ENCODE measurements at regions not wholly inside any gene's neighbourhood (a gene's known extent, or its start where the extent isn't known, plus 50 kb on each side); places are given as distances from the start of the nearest gene placed in this dataset.

DNA sequence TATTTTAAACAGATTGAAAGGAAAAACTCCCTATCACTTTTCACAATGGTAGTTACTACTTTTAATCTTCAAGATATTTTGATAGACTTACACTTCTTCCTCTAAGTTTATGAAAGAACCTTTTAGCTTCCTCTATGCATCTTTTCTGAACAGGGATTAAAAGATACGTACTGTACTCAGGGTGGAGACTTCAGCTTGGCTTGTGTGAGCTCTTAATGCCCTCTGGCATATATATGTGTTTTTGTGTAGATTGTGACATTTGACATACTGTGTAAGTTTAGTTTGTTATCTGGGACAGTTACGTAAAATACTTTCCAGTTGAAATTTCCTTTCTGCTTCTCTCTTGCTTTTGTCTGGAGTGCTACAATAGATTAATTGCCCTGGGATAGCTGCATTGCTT, 109.3 kb upstream of the NUDT6 start:
- H3K79me2 ChIP-seq (ENCODE audit: insufficient read depth, low read length) = no peaks in the 10 kb centered on the region
- TF ChIP-seq, protein P1, sequence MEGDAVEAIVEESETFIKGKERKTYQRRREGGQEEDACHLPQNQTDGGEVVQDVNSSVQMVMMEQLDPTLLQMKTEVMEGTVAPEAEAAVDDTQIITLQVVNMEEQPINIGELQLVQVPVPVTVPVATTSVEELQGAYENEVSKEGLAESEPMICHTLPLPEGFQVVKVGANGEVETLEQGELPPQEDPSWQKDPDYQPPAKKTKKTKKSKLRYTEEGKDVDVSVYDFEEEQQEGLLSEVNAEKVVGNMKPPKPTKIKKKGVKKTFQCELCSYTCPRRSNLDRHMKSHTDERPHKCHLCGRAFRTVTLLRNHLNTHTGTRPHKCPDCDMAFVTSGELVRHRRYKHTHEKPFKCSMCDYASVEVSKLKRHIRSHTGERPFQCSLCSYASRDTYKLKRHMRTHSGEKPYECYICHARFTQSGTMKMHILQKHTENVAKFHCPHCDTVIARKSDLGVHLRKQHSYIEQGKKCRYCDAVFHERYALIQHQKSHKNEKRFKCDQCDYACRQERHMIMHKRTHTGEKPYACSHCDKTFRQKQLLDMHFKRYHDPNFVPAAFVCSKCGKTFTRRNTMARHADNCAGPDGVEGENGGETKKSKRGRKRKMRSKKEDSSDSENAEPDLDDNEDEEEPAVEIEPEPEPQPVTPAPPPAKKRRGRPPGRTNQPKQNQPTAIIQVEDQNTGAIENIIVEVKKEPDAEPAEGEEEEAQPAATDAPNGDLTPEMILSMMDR (conservative IDR thresholded peaks at IDR 0.05; ENCODE audit: low read length) = no peak
- TF ChIP-seq EZH2phosphoT487 (IDR thresholded peaks at IDR 0.05; ENCODE audit: borderline replicate concordance) = no peak
- no peaks in the 10 kb centered on the region for H3K9me3 ChIP-seq (ENCODE audit: insufficient read depth, low read depth, low read length)
- no peak overlapping the region for H3K4me3 ChIP-seq (ENCODE audit: low read length, poor library complexity, severe bottlenecking)
- no peaks in the 10 kb centered on the region for H3K4me1 ChIP-seq (ENCODE audit: insufficient read depth, low read length, poor library complexity, severe bottlenecking)
- no peaks in the 10 kb centered on the region for H4K20me1 ChIP-seq (ENCODE audit: insufficient read depth, low read length, poor library complexity, severe bottlenecking)
- H3K9ac ChIP-seq (ENCODE audit: low read depth, low read length, poor library complexity, severe bottlenecking) = no peak overlapping the region
- H3F3A ChIP-seq (ENCODE audit: low read depth) = no peaks in the 10 kb centered on the region
- H2AFZ ChIP-seq (ENCODE audit: low read length) = no peak overlapping the region
- H3K27me3 ChIP-seq (ENCODE audit: insufficient read depth, low read length, poor library complexity, severe bottlenecking) = no peaks in the 10 kb centered on the region
- peaks cover 17% of the 10 kb centered on the region; the same call in 1 of the 2 replicates for H3K36me3 ChIP-seq (ENCODE audit: insufficient read depth, low read length)
- H3K9me2 ChIP-seq (replicated peaks; ENCODE audit: low read depth, low read length) = no peaks in the 10 kb centered on the region
- H3K4me2 ChIP-seq (ENCODE audit: low read depth, low read length, poor library complexity, severe bottlenecking) = no peak overlapping the region

DNA sequence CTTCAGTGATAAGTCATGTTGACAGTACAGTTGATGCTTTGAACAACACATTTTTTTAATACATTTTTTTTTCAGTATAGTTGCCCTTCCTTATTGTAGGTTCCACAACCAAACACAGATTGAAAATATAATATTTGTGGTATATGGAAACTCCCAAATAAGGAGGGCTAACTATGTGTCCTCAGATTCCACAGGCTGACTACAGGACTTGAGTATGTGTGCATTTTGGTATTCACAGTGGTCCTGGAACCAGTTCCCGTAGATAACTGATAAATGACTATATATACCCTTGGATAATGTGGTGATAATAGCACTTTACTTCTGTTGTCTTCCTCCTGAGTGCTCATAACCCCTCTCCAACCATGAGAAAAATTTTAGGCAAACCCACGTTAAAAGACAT, 111.6 kb upstream of the NUDT6 start:
- Histone ChIP-seq H2AFZ (ENCODE audit: low read length) (no peak overlapping the region), H3K79me2 (ENCODE audit: insufficient read depth, low read length) (no peaks in the 10 kb centered on the region), H3K9me2 (replicated peaks; ENCODE audit: low read depth, low read length) (no peaks in the 10 kb centered on the region), H3K9ac (ENCODE audit: low read depth, low read length, poor library complexity, severe bottlenecking) (no peak overlapping the region), H3K27me3 (ENCODE audit: insufficient read depth, low read length, poor library complexity, severe bottlenecking) (no peaks in the 10 kb centered on the region), H3K36me3 (ENCODE audit: insufficient read depth, low read length) (peaks cover 9% of the 10 kb centered on the region; the same call in 1 of the 2 replicates), H4K20me1 (ENCODE audit: insufficient read depth, low read length, poor library complexity, severe bottlenecking) (no peaks in the 10 kb centered on the region), H3K4me2 (ENCODE audit: low read depth, low read length, poor library complexity, severe bottlenecking) (no peak overlapping the region), H3F3A (ENCODE audit: low read depth) (no peaks in the 10 kb centered on the region), H3K9me3 (ENCODE audit: insufficient read depth, low read depth, low read length) (no peaks in the 10 kb centered on the region), H3K4me3 (ENCODE audit: low read length, poor library complexity, severe bottlenecking) (no peak overlapping the region), H3K4me1 (ENCODE audit: insufficient read depth, low read length, poor library complexity, severe bottlenecking) (no peaks in the 10 kb centered on the region)
- no peak for TF ChIP-seq EZH2phosphoT487 (IDR thresholded peaks at IDR 0.05; ENCODE audit: borderline replicate concordance)
- TF ChIP-seq, protein P1 (conservative IDR thresholded peaks at IDR 0.05; ENCODE audit: low read length) = no peak

DNA sequence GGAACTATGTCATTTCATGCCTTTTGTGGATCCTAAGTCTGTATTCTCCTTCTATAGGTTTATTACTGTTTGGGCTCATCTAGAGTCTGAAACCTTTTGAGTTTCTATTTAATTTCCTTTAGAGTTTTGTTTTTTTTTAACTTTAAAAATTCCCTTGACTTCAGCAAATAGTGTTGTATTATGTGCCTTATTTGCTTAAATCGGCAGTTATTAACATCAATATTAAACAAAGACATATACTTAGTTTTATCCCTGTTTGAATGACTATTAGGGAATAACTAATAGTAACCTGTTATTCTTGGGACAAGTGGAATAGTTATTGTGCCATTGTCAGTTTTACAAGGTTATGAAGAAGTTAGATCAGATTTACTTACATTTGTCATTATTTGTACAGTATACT, 112.8 kb upstream of the NUDT6 start:
- H3K9me2 ChIP-seq (replicated peaks; ENCODE audit: low read depth, low read length) = no peaks in the 10 kb centered on the region
- no peaks in the 10 kb centered on the region for H3K79me2 ChIP-seq (ENCODE audit: insufficient read depth, low read length)
- no peaks in the 10 kb centered on the region for H3K27me3 ChIP-seq (ENCODE audit: insufficient read depth, low read length, poor library complexity, severe bottlenecking)
- H3K4me2 ChIP-seq (ENCODE audit: low read depth, low read length, poor library complexity, severe bottlenecking) = no peak overlapping the region
- H3K4me3 ChIP-seq (ENCODE audit: low read length, poor library complexity, severe bottlenecking) = no peak overlapping the region
- no peaks in the 10 kb centered on the region; the same call in 1 of the 2 replicates for H3K36me3 ChIP-seq (ENCODE audit: insufficient read depth, low read length)
- H3K9me3 ChIP-seq (ENCODE audit: insufficient read depth, low read depth, low read length) = no peaks in the 10 kb centered on the region
- H3F3A ChIP-seq (ENCODE audit: low read depth) = no peaks in the 10 kb centered on the region
- H3K9ac ChIP-seq (ENCODE audit: low read depth, low read length, poor library complexity, severe bottlenecking) = no peak overlapping the region
- TF ChIP-seq EZH2phosphoT487 (IDR thresholded peaks at IDR 0.05; ENCODE audit: borderline replicate concordance) = no peak
- TF ChIP-seq, protein P1 (conservative IDR thresholded peaks at IDR 0.05; ENCODE audit: low read length) = no peak
- H4K20me1 ChIP-seq (ENCODE audit: insufficient read depth, low read length, poor library complexity, severe bottlenecking) = no peaks in the 10 kb centered on the region
- H2AFZ ChIP-seq (ENCODE audit: low read length) = no peak overlapping the region
- no peaks in the 10 kb centered on the region for H3K4me1 ChIP-seq (ENCODE audit: insufficient read depth, low read length, poor library complexity, severe bottlenecking)

Data from Loucy (cell line).